GM12865 (cell line): ENCODE measurements at regions not wholly inside any gene's neighbourhood (a gene's known extent, or its start where the extent isn't known, plus 50 kb on each side); places are given as distances from the start of the nearest gene placed in this dataset.

Source experiments
- DNase-seq: peaks from one replicate; pipeline ENCODE4 v3.0.0; 2010; ENCODE audit warnings: low read depth
- H3K4me3 ChIP-seq: 2 replicates; pipeline ENCODE4 v1.5.1; 2011; ENCODE audit warnings: mild to moderate bottlenecking, low read depth, low read length, control low read depth
- CTCF ChIP-seq: IDR thresholded peaks from 2 replicates; pipeline ENCODE4 v1.5.1; 2011; ENCODE audit warnings: low read length, control low read depth, low read depth, inconsistent platforms; ENCODE audit not compliant: insufficient read depth; ENCODE audit errors: missing control alignments

- no peak for TF ChIP-seq CTCF
- no peak overlapping the region for H3K4me3 ChIP-seq
- DNase-seq: no peak
These were observed 654.1 kb upstream of the ZWINT start for GRCh38 chr10:57015187-57015586.

DNA sequence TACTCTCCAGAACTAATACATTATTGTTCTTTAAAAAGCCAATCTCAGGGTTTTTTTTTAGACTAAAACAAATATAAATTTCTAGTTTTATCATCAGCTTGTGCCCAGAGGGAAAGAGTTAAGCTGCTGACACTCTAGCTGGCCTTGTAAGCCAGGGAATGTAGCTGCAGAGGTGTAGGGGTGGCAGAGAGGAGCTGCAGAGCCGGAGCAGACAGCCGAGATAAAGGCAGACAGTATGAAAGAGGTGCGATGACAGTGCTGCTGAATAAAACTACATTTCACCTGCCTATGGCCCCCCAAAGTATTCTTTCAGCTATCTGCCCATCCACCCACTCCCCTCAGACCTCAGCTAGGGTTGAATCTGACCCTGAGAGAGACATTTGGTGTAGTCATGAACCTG, 653.7 kb upstream of the ZWINT start:
- DNase-seq: no peak
- H3K4me3 ChIP-seq: no peak overlapping the region
- TF ChIP-seq CTCF: no peak

DNA sequence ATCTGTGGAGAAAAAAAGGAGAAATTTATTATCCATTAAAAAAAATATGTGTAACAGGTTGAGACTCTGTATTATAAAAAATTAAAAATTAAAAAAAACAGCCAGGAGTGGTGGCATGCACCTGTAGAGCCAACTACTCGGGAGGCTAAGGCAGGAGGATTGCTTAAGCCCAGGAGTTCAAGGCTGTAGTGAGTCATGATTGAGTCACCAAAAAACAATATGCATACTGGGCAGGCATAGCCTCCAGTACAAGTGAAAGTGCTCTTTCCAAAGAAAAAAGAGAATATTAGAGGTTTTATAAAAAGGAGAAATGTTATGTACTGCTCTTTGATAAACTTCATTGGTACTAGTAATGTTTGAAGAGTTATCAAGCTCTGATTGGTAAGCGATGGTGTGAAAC, 647.1 kb upstream of the ZWINT start:
- DNase-seq: no peak
- no peak for TF ChIP-seq CTCF
- H3K4me3 ChIP-seq: no peak overlapping the region

DNA sequence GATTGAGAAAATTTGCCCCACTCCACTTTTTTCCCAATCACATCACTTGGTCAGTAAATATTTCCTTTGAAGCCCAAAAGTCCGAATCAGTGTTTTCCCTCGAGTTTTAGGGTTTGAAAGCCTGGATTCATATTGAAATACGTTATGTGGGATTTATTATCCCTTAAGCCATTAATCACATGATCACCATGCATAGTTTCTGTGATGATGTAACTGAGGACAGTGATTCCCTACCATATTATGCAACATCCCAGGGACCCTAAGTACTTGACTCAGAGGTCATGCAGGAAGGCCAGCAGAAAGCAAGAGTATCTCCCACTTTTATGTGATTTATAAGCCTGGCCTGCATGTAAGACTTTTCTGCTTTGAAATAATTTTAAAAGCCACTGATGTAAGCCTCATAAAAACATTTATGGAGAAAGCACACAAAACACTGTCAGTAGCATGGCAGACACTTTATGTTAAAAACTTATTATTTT, 630.6 kb upstream of the ZWINT start:
- DNase-seq: no peak
- no peak for TF ChIP-seq CTCF
- no peak overlapping the region for H3K4me3 ChIP-seq

GRCh38 chr10:56975513-56975912, 614.5 kb upstream of the ZWINT start:
- no peak overlapping the region for H3K4me3 ChIP-seq
- no peak for TF ChIP-seq CTCF
- DNase-seq: no peak

GRCh38 chr10:56973766-56974165, 612.7 kb upstream of the ZWINT start:
- no peak for DNase-seq
- TF ChIP-seq CTCF: no peak
- H3K4me3 ChIP-seq: no peak overlapping the region

- no peak overlapping the region for H3K4me3 ChIP-seq
- no peak for TF ChIP-seq CTCF
- no peak for DNase-seq
These were observed 582.2 kb upstream of the ZWINT start for GRCh38 chr10:56943221-56943755.
